ENCODE measurements at regions not wholly inside any gene's neighbourhood (a gene's known extent, or its start where the extent isn't known, plus 50 kb on each side); places are given as distances from the start of the nearest gene placed in this dataset.

DNA sequence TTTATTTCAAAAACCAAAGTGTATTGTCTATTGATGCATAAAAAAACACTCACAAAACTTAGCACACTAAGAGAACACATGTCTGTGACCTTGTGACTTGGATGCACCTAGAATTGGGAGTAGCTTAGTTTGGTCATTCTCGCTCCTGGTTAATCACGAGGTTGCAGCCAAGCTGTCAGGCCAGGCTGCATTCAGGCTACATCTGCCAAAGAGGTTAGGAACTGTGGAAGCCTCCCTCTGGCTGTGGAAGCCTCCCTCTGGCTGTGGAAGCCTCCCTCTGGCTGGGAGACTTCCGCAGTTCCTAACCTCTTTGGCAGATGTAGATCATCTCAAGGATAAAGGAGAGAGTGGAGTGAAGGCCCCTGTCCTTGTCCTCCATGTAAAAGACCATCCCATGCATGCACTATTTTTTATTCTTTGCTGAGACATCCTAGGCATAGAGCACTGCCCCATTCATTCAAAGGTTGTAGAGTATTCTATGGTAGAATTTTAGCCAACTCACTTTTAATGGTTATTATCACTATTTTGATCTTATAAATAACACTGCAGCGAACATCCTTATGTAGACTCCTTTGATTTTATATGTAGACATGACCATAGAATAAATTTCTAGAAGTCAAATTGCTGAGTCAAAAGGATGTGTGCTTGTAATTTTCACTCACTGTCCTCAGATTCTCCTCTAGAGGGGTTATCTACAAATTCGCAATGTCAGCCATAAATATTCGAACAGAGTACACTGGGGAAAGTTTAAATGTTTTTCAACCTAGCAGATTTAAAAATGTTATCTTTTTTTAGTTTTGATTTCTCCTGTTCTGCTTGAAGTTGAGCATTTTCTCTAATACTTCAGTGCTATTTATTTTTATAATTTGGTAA is 63.0 kb upstream of the IGLL5 start:
- ATAC-seq (no peak), DNase-seq (no peak)
- H3K27ac Mint-ChIP-seq = no peak overlapping the region
- H3K4me3 Mint-ChIP-seq = no peak overlapping the region
- H3K36me3 Mint-ChIP-seq = no peaks in the 10 kb centered on the region
- CTCF ChIA-PET = interaction anchor here (0.9 to 20.9 kb wide), 4 partner anchors 14 to 134 kb away, joined by 3 to 392 read pairs (median 8); no protein-coding TSS in a partner anchor
- H3K27me3 Mint-ChIP-seq = no peaks in the 10 kb centered on the region
- no peaks in the 10 kb centered on the region for H3K9me3 Mint-ChIP-seq (ENCODE audit: low read depth)
- peaks cover 45% of the 10 kb centered on the region for H3K4me1 Mint-ChIP-seq

GRCh38 chr22:22825213-22825593 is 62.4 kb upstream of the IGLL5 start:
- no peak for ATAC-seq
- Mint-ChIP-seq H3K27me3 (peaks cover 3% of the 10 kb centered on the region), H3K9me3 (ENCODE audit: low read depth) (no peaks in the 10 kb centered on the region), H3K4me3 (no peak overlapping the region), H3K4me1 (peaks cover 39% of the 10 kb centered on the region), H3K36me3 (no peaks in the 10 kb centered on the region), H3K27ac (no peak overlapping the region)
- no peak for DNase-seq
- CTCF ChIA-PET = interaction anchor here (1.1 to 20.9 kb wide), 2 partner anchors 15 to 27 kb away, joined by 4 to 392 read pairs; no protein-coding TSS in a partner anchor

DNA sequence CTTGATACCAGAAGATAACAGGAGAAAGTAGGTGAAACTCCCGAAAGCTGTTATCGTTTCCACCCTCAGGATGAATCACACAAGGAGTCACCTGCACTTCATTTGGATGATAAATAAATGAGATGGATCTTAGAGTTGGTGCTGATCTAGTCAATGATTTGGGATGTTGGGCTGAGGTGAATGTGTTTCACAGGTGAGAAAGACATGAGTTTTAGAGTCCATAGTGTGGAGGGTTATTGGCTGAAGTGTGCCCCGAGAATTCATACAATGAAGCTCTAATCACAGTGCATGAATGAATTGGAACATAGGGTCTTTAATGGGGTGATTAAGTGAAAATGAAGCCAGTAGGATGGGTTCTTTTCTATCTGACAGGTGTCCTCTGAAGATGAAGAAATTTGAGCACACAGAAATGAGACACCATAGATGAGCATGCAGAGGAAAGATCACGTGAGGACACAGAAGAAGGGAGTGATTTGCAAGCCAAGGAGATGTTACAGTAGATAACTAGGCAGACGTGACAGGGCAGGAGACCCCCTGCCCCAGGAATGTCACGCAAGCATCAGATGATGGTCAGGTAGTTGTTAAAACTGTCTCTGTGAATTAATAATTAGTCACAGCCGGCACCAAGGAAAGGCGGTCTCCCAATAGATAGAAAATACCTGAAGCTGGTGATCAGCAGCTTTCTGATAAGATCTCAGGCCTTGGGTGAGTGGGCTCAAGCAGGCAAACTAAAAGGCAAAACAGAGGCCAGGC is 60.3 kb upstream of the IGLL5 start:
- H3K9me3 Mint-ChIP-seq (ENCODE audit: low read depth) = no peaks in the 10 kb centered on the region
- H3K4me1 Mint-ChIP-seq = peaks cover 17% of the 10 kb centered on the region
- peaks cover 10% of the 10 kb centered on the region for H3K27me3 Mint-ChIP-seq
- DNase-seq (no peak), ATAC-seq (no peak)
- H3K4me3 Mint-ChIP-seq = no peak overlapping the region
- H3K36me3 Mint-ChIP-seq = no peaks in the 10 kb centered on the region
- H3K27ac Mint-ChIP-seq = no peak overlapping the region
- CTCF ChIA-PET = interaction anchor here (0.8 to 1.1 kb wide), 2 partner anchors 12 to 17 kb away, joined by 3 read pairs; no protein-coding TSS in a partner anchor

- Mint-ChIP-seq H3K4me3 (no peak overlapping the region), H3K36me3 (no peaks in the 10 kb centered on the region), H3K9me3 (ENCODE audit: low read depth) (no peaks in the 10 kb centered on the region), H3K4me1 (peaks cover under 1% of the 10 kb centered on the region), H3K27ac (no peak overlapping the region), H3K27me3 (peaks cover 19% of the 10 kb centered on the region)
- DNase-seq = no peak
- no peak for ATAC-seq
- CTCF ChIA-PET = interaction anchor here (1.0 to 4.1 kb wide), 8 partner anchors 15 to 76 kb away, joined by 3 to 27 read pairs (median 4); no protein-coding TSS in a partner anchor
These were observed 57.4 kb upstream of the IGLL5 start for GRCh38 chr22:22830193-22830592.

GRCh38 chr22:22830957-22831688 is 56.5 kb upstream of the IGLL5 start:
- Mint-ChIP-seq H3K27ac (no peak overlapping the region), H3K27me3 (peaks cover 19% of the 10 kb centered on the region), H3K9me3 (ENCODE audit: low read depth) (no peaks in the 10 kb centered on the region), H3K4me3 (no peak overlapping the region), H3K36me3 (no peaks in the 10 kb centered on the region), H3K4me1 (no peaks in the 10 kb centered on the region)
- CTCF ChIA-PET = interaction anchor here (0.9 to 4.1 kb wide), 4 partner anchors 18 to 43 kb away, joined by 3 to 27 read pairs (median 13); no protein-coding TSS in a partner anchor
- no peak for ATAC-seq
- DNase-seq = no peak

GRCh38 chr22:22833059-22833458 is 54.6 kb upstream of the IGLL5 start:
- H3K36me3 Mint-ChIP-seq = no peaks in the 10 kb centered on the region
- no peak overlapping the region for H3K27ac Mint-ChIP-seq

DNA sequence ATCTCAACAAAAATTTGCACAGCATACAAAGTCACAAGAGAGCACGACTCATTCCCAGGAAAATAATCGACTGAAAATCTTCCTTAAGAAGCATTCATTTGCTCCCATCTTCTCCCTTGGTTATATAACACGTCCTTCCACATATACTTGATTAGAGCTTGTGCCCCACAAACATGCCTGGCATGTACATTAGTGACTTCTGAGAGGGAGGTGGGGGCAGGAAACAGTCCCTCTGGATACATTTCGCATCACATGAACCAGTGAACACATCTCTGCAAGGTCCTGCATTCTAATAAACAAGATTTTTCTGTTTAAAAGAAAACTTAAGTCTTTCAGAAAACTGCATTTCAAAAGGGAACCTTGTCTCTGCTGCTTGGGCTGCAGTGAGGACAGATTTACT is 54.1 kb upstream of the IGLL5 start:
- Mint-ChIP-seq H3K4me1 (peaks cover 12% of the 10 kb centered on the region), H3K27ac (no peak overlapping the region), H3K9me3 (ENCODE audit: low read depth) (no peaks in the 10 kb centered on the region), H3K36me3 (no peaks in the 10 kb centered on the region), H3K4me3 (no peak overlapping the region), H3K27me3 (peaks cover 19% of the 10 kb centered on the region)
- CTCF ChIA-PET = interaction anchor here (1.1 kb wide), 1 partner anchor 16 kb away, joined by 4 read pairs; no protein-coding TSS in a partner anchor
- DNase-seq (no peak), ATAC-seq (no peak)

More at GRCh38 chr22:22833059-22833458, 54.6 kb upstream of the IGLL5 start:
- H3K27me3 Mint-ChIP-seq = peaks cover 19% of the 10 kb centered on the region
- peaks cover 8% of the 10 kb centered on the region for H3K4me1 Mint-ChIP-seq
- H3K9me3 Mint-ChIP-seq (ENCODE audit: low read depth) = no peaks in the 10 kb centered on the region
- no peak overlapping the region for H3K4me3 Mint-ChIP-seq
- CTCF ChIA-PET = interaction anchor here (1.1 kb wide), 1 partner anchor 16 kb away, joined by 4 read pairs; no protein-coding TSS in a partner anchor
- DNase-seq (no peak), ATAC-seq (no peak)

GRCh38 chr22:22834204-22834603 is 53.4 kb upstream of the IGLL5 start:
- DNase-seq (no peak), ATAC-seq (no peak)
- H3K4me3 Mint-ChIP-seq = no peak overlapping the region
- CTCF ChIA-PET = interaction anchor here (0.7 to 1.2 kb wide), 6 partner anchors 15 to 43 kb away, joined by 3 to 4 read pairs (median 3); no protein-coding TSS in a partner anchor
- no peak overlapping the region for H3K27ac Mint-ChIP-seq
- H3K27me3 Mint-ChIP-seq = peaks cover 19% of the 10 kb centered on the region
- peaks cover 14% of the 10 kb centered on the region for H3K4me1 Mint-ChIP-seq
- no peaks in the 10 kb centered on the region for H3K9me3 Mint-ChIP-seq (ENCODE audit: low read depth)
- no peaks in the 10 kb centered on the region for H3K36me3 Mint-ChIP-seq

GRCh38 chr22:22834783-22835182 is 52.8 kb upstream of the IGLL5 start:
- CTCF ChIA-PET = interaction anchor here (0.7 to 1.2 kb wide), 6 partner anchors 14 to 42 kb away, joined by 3 to 4 read pairs (median 3); no protein-coding TSS in a partner anchor
- DNase-seq = no peak
- no peak overlapping the region for H3K4me3 Mint-ChIP-seq
- H3K36me3 Mint-ChIP-seq = no peaks in the 10 kb centered on the region
- peaks cover 18% of the 10 kb centered on the region for H3K27me3 Mint-ChIP-seq
- no peak for ATAC-seq
- no peaks in the 10 kb centered on the region for H3K9me3 Mint-ChIP-seq (ENCODE audit: low read depth)
- peaks cover 14% of the 10 kb centered on the region for H3K4me1 Mint-ChIP-seq
- H3K27ac Mint-ChIP-seq = no peak overlapping the region

- no peaks in the 10 kb centered on the region for H3K9me3 Mint-ChIP-seq (ENCODE audit: low read depth)
- H3K4me1 Mint-ChIP-seq = peaks cover 14% of the 10 kb centered on the region
- ATAC-seq = no peak
- CTCF ChIA-PET = interaction anchor here (1.3 to 2.0 kb wide), 2 partner anchors 13 to 15 kb away, joined by 3 to 8 read pairs; no protein-coding TSS in a partner anchor
- peaks cover 16% of the 10 kb centered on the region for H3K27me3 Mint-ChIP-seq
- no peak overlapping the region for H3K4me3 Mint-ChIP-seq
- DNase-seq = no peak
- H3K36me3 Mint-ChIP-seq = no peaks in the 10 kb centered on the region
- H3K27ac Mint-ChIP-seq = no peak overlapping the region
These were observed 52.4 kb upstream of the IGLL5 start for GRCh38 chr22:22835242-22835641.

GRCh38 chr22:22835771-22836291 is 51.8 kb upstream of the IGLL5 start:
- H3K36me3 Mint-ChIP-seq = no peaks in the 10 kb centered on the region
- DNase-seq (no peak), ATAC-seq (no peak)
- CTCF ChIA-PET = interaction anchor here (1.1 to 2.0 kb wide), 4 partner anchors 11 to 48 kb away, joined by 3 to 8 read pairs (median 5); no protein-coding TSS in a partner anchor
- peaks cover 14% of the 10 kb centered on the region for H3K4me1 Mint-ChIP-seq
- no peak overlapping the region for H3K27ac Mint-ChIP-seq
- no peaks in the 10 kb centered on the region for H3K9me3 Mint-ChIP-seq (ENCODE audit: low read depth)
- H3K4me3 Mint-ChIP-seq = no peak overlapping the region
- peaks cover 11% of the 10 kb centered on the region for H3K27me3 Mint-ChIP-seq

GRCh38 chr22:22836635-22837034 is 51.0 kb upstream of the IGLL5 start:
- DNase-seq = no peak
- CTCF ChIA-PET = interaction anchor here (0.9 to 2.0 kb wide), 6 partner anchors 10 to 48 kb away, joined by 3 to 8 read pairs (median 4); no protein-coding TSS in a partner anchor
- Mint-ChIP-seq H3K9me3 (ENCODE audit: low read depth) (no peaks in the 10 kb centered on the region), H3K4me1 (peaks cover 14% of the 10 kb centered on the region), H3K36me3 (peaks cover 2% of the 10 kb centered on the region), H3K4me3 (no peak overlapping the region), H3K27me3 (peaks cover 9% of the 10 kb centered on the region), H3K27ac (no peak overlapping the region)
- ATAC-seq = no peak
